Loucy (cell line): ENCODE measurements at regions not wholly inside any gene's neighbourhood (a gene's known extent, or its start where the extent isn't known, plus 50 kb on each side); places are given as distances from the start of the nearest gene placed in this dataset.

Experiments
- EZH2phosphoT487 ChIP-seq: fragments of 200-600 bp; IDR thresholded peaks from 2 replicates; pipeline ENCODE4 v1.6.1; 2018; ENCODE audit warnings: antibody characterized with exemption, mild to moderate bottlenecking, moderate library complexity, borderline replicate concordance
- TF ChIP-seq, protein P1 (sequence below): fragments of 200-600 bp; sonication (generic); conservative IDR thresholded peaks from 2 replicates; pipeline ENCODE4 v1.5.1; 2014; ENCODE audit warnings: mild to moderate bottlenecking, antibody characterized with exemption, low read length

DNA sequence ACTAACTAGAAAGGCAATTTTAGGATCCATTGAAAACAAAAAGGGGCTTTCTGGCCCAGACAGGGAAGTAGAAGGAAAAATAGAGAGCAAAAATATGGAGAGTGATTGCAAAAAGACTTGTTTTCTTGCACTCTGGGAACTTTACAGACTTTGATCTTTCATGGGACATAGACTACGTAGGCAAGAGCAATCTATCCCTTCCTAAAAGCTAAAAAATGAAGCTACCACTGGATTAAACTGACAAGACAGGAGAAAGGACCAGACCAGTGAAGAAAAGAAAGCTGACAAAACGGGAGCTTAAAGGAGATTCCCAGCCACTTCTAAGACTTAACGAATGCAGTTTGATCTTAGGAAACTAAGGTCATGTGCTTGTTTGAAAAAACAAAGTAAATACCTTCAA is 524.5 kb downstream of the KLF5 start:
- TF ChIP-seq, protein P1, sequence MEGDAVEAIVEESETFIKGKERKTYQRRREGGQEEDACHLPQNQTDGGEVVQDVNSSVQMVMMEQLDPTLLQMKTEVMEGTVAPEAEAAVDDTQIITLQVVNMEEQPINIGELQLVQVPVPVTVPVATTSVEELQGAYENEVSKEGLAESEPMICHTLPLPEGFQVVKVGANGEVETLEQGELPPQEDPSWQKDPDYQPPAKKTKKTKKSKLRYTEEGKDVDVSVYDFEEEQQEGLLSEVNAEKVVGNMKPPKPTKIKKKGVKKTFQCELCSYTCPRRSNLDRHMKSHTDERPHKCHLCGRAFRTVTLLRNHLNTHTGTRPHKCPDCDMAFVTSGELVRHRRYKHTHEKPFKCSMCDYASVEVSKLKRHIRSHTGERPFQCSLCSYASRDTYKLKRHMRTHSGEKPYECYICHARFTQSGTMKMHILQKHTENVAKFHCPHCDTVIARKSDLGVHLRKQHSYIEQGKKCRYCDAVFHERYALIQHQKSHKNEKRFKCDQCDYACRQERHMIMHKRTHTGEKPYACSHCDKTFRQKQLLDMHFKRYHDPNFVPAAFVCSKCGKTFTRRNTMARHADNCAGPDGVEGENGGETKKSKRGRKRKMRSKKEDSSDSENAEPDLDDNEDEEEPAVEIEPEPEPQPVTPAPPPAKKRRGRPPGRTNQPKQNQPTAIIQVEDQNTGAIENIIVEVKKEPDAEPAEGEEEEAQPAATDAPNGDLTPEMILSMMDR = no peak
- no peak for TF ChIP-seq EZH2phosphoT487
